HG03280 (cell line): ENCODE measurements at regions not wholly inside any gene's neighbourhood (a gene's known extent, or its start where the extent isn't known, plus 50 kb on each side); places are given as distances from the start of the nearest gene placed in this dataset.

Experiments
- ATAC-seq: cut with Tn5 transposase; IDR thresholded peaks from one replicate; pipeline ENCODE4 v1.9.1; 2021; ENCODE audit warnings: mild to moderate bottlenecking, moderate library complexity; ENCODE audit not compliant: unreplicated experiment

DNA sequence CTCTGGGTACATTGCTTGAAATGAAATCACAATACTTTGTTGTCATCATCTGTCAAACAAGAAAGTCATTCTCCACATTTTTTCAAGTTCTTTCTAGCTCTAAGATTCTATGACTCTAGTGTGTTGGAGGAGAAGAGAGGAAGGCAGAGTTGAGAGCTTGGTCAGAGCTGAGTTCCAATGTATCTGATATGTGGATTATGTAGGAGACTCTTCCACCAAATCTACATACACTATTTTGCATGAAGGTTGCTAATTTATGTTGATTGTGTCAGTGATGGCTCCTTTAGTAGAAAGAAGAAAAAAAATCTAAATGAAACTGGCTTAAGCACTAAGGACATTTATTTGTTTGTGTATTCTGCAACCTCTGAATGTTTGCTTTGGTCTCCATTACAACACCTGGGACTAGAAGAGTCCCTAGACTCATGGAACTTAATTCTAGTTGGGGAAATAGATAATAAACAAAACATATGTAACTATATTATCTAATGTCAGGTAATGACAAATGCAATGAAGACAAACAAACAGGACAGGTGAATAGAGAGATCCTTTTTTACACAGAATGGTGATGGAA, 691.9 kb downstream of the UQCRFS1 start:
- no peak for ATAC-seq

DNA sequence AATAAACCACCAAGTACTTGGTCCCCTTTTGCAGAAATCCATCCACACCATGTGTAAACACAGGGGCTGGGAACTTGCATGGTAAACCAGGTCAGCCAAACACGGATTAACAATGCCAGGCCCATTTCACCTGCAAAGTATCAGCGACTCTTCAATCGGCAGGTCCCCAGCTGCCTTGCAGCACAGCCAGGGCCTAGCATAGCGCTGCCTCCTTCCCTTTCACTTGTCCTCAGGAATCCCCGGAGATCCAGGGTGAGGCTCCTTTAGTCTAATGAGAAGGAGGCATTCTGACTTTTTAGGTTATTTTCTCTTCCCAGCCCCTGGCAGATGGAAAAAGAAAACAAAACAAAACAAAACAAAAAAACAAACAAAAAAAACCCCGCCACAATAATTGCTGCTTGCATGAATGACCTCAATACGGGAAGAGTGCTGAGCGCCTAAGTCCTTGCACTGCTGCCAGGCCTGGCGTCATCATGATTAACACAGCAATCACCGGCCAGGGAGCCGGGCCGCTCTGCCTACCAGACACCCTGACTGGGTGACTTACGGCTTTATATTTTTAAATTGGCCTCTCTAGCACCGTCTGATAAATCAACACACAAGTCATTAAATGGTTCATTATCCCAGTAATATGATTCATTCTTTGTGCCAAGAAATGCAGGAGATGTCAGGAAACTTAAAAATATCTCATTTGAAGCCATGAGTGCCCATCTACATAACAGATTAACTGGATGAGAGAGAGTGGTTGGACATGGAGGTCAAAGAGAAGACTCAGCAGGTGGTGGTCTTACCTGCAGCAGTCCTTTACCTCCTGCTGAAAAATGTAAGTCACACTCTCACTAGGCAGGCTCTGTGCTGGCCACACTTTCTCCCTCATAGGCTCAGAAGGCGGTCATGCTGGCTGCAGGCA, 692.7 kb downstream of the UQCRFS1 start:
- ATAC-seq, result no peak

DNA sequence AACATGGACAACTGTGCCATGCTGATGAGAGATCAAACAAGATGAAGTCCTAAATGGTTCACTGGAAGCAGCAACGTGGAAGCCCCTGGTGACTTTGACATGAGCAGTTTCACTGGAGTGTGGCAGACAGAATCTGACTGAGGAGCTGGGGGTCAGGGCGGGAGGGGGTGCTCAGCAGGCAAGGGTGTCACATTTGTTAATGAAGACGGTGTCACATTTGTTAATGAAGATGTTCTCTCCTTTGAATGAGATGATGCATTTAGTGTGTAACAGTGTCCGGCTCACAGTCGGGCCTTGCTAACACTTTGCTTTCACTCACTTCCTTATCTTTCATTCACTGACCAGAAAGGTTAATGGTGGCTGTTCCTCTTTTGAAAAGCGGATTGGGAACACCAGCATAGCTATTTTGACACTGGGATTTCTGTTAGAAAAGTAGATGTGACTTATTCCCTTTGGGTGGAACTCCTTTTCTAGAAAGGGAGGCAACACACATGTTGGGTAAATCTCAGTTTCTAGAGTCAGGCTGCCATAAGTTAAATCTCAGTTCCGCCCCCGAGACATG, 693.7 kb downstream of the UQCRFS1 start:
- no peak for ATAC-seq

DNA sequence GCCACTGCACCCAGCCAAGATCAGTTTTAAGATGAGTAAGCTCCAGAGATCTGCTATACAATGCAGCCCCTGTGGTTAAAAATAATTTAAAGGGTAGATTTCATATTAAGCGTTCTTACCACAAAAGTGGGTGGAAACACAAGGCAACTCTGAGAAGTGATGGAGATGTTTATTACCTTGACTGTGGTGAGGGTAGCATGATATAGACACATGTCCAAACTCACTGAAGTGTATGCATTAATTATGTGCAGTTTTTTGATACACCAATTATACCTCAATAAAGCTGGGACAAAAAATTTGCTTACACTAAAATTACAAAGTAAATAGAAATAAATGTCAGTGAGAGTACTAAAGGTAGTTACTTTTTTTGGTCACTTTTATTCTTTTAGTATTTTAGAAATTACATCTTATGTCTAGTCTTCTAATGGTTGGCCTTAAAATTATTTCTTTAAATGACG, 696.5 kb downstream of the UQCRFS1 start:
- no peak for ATAC-seq

DNA sequence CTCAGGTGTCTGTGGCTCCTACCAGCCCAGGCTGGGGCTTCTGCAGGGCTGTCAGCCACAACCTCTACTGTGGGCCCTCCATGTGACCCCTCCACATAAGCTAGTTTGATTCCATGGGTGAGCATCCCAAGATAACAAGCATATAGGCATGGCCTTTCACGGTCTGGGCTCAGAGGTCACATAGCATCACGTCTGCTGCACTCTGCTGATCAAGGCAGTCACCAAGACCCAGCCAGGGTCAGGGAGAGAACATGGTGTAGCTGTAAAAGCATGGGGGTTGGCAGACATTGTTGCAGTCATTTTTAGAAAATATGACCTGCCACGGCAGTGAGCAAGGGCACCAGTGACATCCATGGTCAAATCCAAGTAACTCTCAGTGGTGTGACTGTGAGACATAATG, 698.8 kb downstream of the UQCRFS1 start:
- ATAC-seq, result no peak

DNA sequence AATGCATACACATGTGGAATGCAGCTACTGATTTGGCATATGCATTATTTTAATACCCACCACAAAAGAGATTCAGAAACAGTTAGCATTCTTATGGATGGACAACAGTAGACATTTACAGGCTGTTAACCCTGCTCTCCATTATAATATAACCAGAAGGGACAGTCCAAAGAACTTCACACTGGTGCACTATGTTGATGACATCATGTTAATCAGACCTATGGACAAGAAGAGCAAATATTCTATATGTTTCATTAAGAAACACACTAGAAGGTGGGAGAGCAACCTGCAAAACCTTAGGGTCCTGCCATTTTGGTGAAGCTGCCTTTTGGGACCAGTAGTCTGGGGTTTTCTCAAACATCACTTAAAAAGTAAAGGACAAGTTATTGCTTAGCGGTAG, 701.3 kb downstream of the UQCRFS1 start:
- ATAC-seq, result no peak

DNA sequence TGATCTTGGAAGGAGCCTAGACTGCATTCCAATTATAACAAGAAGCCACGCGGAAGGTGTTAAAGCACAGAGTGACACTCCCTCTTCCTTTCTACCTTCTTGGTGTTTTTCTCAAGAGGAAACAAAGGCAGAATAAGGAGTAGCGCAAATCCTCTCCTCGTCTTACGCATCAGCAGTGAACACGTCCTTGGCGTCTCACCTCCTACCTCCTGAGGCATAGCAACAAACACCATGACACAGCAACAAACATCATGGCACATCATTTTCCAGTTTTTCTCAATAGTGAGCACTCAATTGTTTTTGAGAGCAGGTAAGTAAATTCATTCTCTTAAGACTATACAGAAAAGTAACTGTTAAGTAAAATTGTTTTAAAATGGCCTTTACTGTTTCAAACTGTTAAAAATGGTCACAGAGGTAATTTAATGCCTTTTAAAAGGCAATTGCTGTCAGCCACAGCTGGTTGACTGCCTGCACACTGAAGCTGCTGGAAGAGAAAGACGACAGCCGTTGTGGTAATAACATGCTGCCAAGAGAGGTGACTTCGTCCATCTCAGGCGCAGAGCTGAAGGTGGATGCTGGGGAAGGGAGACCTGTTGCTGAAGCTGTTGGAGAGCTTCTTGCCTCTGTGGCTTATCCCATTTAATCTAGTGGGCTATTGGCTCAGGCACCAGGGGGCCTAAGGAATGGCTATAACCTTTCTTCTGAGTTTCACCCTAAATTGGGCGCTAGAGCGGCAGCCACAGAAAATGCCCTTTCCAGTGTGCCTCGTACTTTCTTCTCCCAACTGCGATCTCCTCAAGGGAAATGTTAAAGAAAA, 703.7 kb downstream of the UQCRFS1 start:
- ATAC-seq, result no peak

DNA sequence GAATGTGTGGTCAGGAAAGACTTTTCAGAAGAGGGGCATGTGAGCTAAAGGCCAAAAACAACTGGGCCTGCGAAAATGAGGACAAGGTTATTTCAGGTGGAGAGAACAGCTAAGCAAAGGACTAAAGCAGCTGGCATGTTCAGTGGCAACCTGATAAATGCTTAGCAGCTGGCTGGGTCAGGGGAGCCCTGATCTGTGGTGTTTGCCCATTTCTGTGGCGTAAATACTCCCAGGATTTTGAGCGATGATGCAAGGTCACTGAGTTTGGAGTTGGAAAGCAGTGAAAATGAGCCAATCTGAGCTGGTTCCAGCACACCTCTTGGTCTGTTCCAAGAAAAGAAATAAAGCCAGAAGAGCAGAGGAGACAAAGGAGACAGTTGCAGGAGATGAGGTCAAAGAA, 704.3 kb downstream of the UQCRFS1 start:
- ATAC-seq, result no peak

DNA sequence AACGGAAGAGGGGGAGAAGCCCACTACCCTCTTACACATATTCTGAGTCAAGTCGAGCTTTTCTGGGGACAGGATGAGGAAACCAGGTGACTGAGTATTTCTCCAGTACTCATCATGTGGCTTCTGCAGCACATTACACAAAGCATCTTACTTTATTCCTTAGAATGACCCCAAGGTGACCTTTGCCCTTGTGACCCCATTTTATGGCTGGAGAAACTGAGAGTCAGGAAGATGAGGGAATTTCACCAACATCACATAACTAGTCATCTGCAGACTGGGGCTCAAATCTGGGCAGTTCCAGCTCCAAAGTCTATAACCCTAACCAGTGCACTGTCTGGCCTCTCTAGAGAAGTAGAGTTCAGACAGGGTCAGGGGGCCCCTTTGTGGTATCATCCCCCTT, 707.0 kb downstream of the UQCRFS1 start:
- no peak for ATAC-seq

DNA sequence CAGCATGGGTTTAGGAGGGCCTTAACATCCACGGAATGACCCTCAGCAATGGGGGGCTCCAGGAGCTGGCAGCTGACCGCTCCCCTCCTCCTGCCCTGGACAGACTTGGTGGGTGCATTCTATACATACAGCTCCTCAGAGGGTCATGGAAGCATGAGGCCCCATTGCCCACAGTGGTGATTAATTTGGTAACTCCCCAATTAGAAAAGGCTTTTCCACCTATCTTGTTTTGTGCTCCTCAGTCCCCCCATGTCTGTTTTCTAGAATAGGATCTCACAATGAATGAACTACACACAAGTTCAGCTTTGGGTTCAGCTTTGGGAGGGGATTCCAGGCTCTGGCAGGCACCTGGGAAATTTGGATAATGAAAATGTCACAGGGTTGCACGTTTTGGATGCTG, 707.8 kb downstream of the UQCRFS1 start:
- ATAC-seq, result no peak

DNA sequence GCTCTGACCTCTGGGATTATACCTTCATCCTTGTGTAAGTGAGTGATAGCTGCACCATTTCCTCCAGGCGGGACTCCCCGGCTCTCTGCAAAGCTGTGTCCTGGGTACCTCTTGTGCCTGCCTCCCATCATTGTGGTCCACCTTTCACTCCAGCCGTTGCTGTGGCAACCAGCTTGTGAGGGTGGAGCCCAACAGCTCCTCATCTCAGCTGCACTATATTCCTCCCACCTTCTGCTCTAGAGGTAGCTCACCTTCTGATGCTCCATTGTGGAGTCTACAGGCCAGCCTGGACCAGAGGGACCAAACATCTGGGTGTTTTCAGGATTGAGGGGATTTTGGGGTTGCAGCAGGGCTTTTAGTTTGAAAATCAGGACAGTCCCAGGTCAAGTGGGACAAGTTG, 708.2 kb downstream of the UQCRFS1 start:
- ATAC-seq, result no peak

DNA sequence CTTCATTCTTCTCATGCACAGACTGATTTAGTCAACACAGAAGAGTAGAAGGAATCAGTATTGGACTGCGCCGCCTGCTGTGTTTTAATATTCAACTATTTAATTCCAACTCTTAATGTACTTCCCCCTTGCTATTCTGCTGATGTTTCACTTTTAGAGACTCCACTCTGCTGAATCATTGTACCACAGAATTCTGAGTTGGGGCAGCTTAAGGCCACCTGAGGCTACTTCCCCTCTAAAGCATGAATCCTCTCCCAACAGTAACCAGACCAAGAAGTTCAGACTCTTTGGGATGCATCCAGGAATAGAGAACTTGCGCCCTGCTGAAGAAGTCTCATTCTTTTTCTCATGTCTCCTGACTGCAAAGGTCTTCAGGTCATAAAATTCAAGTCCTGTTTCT, 708.8 kb downstream of the UQCRFS1 start:
- ATAC-seq, result no peak

DNA sequence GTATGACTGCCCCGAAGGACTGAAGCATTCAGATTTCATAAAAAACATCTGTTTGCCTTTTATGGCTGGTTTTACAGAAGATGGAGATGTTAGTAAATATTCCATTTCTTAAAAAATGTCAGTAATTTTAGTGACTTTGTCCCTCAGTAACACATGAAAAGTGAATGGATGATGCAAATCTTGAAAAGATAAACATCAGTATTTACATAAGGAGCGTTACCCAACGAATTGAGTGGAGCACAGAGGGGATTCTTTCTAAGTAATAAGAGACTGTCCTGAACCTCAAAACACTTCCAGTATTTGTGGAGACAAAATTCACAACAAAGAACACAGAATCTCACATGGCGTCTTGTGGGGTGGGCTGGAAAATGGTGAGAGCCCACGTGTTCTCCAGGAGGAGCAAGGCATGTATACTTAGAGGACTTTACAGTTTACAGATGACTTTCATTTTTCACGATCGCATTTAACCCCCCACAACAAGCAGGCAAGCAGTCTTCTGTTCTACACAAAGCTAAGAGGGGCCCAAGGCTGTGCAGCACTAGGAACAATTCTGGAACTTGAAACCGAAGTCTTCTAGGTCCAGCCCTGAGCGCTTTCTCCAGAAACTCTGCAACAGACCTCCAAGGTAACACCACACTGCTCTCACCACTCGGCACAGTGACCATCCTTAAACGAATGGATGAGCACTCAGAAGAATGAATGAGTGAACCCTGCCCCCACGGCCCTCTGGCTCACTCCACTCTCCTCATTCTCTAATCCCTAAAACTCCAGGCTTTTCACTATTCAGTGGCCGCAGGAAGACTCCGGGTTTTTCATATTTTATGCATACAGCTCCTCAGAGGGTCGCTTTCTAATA, 709.8 kb downstream of the UQCRFS1 start:
- ATAC-seq, result no peak

DNA sequence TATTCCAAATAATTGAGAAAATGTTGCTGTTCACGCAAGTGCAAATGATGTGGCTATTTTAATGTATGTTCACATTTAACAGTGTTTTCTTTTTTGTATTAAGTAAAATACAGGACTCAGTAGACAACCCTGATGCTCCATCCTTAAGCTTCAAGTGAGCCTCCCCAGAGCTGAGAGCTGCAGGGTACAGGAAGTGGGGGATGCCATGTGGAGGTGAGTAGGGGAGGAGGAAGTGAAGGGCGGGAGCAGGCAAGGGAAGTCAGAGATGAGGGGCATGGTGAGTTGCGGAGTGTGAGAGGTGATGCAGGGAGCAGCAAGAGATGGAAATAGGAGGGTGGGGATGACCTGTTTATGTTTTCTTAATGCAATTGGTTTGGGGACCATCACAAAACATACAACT, 711.0 kb downstream of the UQCRFS1 start:
- ATAC-seq, result no peak

DNA sequence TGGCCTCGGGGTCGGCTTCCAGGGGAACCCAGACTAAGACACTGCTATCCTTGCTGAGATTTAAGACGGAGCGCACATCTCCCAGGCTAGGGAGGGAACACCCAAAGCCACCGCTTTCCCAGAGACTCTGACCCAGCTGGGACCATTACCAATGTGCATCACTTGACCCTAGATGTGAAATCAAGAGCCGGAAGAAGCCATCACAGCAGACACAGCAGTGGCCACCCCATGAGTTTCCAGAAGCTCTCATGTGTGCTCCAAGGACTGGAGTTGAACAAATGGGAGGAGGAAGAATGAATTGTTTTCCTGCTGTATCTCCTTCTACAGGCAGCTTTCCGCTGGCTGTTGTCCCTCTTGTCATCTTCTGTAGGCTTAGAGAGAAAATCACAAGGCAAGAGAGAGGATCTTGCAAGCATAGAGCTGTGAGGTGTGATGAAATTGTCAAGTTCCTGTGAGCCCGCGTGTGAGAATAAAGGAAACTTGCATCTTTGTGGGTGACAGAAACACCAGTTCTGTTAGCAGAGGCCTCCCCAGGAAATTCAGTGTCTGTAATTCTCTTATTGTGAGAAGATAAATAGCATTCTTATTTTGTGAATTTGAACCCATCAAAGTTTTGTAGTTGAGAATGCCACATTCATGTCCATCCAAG, 711.8 kb downstream of the UQCRFS1 start:
- no peak for ATAC-seq

DNA sequence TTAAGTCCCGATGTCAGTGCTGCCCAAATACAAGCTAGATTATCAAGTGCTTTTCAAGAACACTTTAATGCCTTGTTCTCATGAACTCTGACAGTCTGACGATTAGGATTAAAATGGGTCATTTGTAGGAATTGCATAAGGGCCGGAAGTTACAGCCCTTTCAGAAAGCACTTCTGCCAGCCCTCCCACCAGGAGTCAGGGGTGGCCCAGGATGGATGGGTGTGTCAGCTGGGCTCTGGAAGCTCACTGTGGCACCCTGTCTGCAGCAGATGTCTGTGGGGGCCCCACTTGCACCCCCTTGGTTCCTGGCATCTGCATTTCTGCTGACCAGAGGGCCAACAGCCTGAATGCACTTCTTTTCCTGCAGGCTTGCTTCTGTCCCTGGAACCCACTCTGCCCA, 712.7 kb downstream of the UQCRFS1 start:
- no peak for ATAC-seq

DNA sequence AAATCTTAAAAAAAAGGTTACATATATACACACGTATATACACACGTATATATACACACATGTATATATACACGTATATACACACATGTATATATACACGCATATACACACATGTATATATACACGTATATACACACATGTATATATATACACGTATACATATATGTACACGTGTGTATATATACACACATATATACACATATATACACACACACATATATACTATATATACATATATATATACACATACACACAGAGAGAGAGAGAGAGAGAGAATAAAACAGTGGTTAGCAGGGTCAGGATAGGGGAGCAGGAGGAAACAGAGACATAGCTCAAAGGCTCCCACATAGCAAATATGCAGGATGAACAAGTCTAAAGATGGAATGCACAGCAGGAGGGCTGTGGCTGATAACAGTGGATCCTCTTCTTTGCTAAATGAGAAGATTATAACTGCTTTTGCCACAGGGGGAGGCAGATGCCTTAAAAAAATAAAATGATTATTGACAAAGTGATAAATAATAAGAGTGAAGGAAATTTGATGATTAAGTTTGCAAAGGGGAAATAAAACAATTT, 714.5 kb downstream of the UQCRFS1 start:
- no peak for ATAC-seq

DNA sequence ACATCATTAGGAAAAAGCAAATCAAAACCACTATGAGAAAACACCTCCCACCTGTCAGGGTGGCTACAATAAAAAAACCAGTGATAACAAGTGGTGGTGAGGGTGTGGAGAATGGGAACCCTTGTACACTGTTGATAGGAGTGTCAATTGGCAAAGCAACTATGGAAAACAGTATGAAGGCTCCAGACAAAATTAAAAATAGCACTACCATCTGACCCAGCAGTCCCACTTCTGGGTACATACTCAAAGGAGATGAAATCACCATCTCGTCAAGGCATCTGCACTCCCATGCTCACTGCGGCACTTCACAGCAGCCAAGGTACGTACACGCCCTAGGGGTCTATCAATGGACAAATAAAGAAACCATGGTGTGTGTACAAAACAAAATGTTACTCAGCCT, 715.1 kb downstream of the UQCRFS1 start:
- ATAC-seq, result no peak

DNA sequence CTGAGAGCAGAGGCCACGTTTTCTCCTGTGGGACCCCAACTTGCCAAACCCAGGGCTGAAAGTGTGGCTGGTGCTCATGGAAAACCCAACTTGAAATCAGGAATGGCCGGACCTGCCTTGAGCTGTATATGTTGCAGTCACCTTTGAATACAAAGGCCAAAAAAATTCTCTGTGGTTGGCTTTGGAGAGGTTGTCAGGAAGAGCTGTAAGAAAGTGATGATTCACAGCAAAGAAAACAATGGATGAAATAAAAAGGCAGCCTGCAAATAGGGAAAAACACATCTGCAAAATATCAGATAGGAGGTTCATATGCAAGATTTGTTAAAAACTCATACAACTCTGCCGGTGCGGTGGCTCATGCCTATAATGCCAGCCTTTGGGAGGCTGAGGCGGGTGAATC, 715.8 kb downstream of the UQCRFS1 start:
- no peak for ATAC-seq

DNA sequence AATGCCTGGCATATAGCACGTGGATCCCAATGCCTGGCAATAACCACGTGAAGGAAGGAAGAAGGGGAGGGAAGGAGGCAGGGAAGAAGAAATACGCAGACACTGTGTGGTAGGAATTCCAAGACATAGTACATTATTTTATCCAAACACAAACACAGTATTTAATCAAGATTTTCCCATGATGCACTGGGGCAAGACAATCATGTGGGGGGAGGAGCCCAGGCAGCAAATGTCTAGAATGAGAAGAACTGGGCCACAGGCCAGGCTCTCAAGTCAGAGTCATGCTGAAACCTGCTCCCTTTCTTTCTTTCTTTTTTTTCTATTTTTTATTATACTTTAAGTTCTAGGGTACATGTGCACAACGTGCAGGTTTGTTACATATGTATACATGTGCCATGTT, 717.9 kb downstream of the UQCRFS1 start:
- no peak for ATAC-seq
